ENCODE measurements at regions not wholly inside any gene's neighbourhood (a gene's known extent, or its start where the extent isn't known, plus 50 kb on each side); places are given as distances from the start of the nearest gene placed in this dataset.
"Not testable (repeated sequence)": the region's sequence is repeated elsewhere in the genome, so short reads cannot be mapped to it uniquely, and the experiment has no call there.

GRCh38 chr12:54105809-54106208, 52.2 kb downstream of the HOXC4 start:
- ATAC-seq (ENCODE audit: low FRiP score); DNase-seq (ENCODE audit: low spot score): not testable (repeated sequence)

DNA sequence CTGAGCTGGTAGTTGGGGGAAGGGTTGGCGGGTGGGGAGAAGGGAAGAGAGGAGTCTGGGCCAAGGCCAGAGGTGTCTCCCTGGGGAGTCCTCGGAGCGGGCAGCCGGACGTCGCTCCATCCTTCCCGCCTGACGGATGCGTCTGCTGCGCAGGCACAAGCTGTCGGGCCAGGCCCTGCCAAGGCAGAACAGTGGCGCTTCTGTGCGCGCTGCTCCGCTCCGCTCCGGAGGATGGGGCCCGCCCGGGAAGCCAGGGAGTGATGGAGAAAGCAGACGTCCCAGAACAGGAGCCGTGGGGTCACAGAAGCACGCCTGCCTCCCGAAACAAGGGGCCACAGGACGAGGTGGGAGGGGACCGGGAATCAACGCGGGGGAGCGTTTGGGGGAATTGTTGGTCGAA, 52.6 kb downstream of the HOXC4 start:
- DNase-seq (ENCODE audit: low spot score), result not testable (repeated sequence)

GRCh38 chr12:54106803-54107579, 53.4 kb downstream of the HOXC4 start:
- not testable (repeated sequence) for ATAC-seq (ENCODE audit: low FRiP score); DNase-seq (ENCODE audit: low spot score)

More for the DNA sequence above, 52.6 kb downstream of the HOXC4 start:
- not testable (repeated sequence) for ATAC-seq (ENCODE audit: low FRiP score)

DNA sequence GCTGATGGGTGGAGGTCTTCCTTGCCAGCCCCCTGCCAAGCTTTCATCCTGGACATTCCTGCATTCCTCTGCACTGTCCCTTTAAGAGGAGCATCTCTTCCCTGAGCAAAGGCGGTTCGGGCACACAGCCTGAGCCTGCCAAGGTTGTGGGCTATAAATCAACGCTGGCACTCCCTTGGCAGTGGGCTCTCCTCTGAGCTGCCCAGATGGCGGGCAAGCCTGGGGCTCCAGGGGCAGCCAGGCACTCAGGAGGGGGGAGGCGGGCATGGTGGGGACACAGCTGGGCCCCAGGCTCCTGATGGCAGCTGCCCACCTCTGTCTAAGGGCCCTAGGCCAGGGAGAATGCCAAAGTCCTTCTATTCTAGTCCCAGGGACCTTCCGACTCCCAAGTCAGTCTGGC, 58.7 kb downstream of the HOXC4 start:
- ATAC-seq (ENCODE audit: low FRiP score); DNase-seq (ENCODE audit: low spot score): not testable (repeated sequence)

DNA sequence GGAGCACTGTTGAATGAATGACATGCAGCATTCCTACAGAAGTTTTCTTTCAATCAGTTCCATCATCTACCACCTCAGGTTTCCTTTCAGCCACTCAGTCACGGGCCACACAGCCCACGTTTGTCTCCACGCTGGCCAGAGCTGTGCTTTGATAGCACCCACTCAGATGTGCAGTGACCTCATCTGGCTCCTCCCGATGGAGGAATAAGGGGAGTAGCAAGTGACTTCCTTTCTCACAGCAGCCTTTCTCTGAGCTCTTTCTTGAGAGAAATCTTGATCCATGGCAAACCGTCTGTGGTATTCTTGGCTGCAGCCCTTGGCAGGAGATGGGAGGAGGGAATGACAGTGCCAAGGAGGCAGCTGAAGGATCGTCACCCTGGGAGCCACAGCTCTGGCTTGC, 62.4 kb downstream of the HOXC4 start:
- not testable (repeated sequence) for DNase-seq (ENCODE audit: low spot score); ATAC-seq (ENCODE audit: low FRiP score)

GRCh38 chr12:54117392-54117791, 63.8 kb downstream of the HOXC4 start:
- not testable (repeated sequence) for DNase-seq (ENCODE audit: low spot score); ATAC-seq (ENCODE audit: low FRiP score)

- not testable (repeated sequence) for DNase-seq (ENCODE audit: low spot score); ATAC-seq (ENCODE audit: low FRiP score)
These were observed 65.4 kb downstream of the HOXC4 start for GRCh38 chr12:54119082-54119481.

GRCh38 chr12:54123981-54124380, 64.8 kb downstream of the SMUG1 start:
- DNase-seq (ENCODE audit: low spot score); ATAC-seq (ENCODE audit: low FRiP score): not testable (repeated sequence)

DNA sequence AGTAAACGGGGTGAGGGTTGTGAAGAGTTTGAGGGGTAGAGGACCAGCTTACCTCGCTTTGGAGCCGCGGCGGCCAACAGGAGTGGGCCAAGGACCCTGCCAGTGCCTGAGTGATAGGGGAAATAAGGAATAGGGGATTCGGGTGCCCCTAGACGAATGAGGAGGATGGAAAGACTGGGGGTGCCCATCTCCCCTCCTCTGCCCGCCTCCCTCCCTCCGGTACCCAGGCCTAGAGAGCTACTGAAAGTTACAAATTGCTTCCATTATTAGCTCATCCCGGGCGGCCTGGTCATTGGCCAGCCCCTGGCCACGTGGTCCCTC, 63.1 kb downstream of the SMUG1 start:
- not testable (repeated sequence) for ATAC-seq (ENCODE audit: low FRiP score); DNase-seq (ENCODE audit: low spot score)

- ATAC-seq (ENCODE audit: low FRiP score), result peak; percentile 56
- TF ChIP-seq CTCF (IDR thresholded peaks at IDR 0.05), result no peak
- DNase-seq (ENCODE audit: low spot score), result no peak
These were observed 62.6 kb downstream of the SMUG1 start for GRCh38 chr12:54126029-54126695.

- TF ChIP-seq CTCF (IDR thresholded peaks at IDR 0.05), result no peak
- no peak for DNase-seq (ENCODE audit: low spot score)
These were observed 61.9 kb downstream of the SMUG1 start for GRCh38 chr12:54126696-54127537.

More at GRCh38 chr12:54126696-54127537, 61.9 kb downstream of the SMUG1 start:
- ATAC-seq (ENCODE audit: low FRiP score), result peak; percentile 73
